Uterus (tissue), 2 donors: ENCODE measurements at regions not wholly inside any gene's neighbourhood (a gene's known extent, or its start where the extent isn't known, plus 50 kb on each side); places are given as distances from the start of the nearest gene placed in this dataset.

Experiments
- POLR2A ChIP-seq, 2 donors: fragments of 450-650 bp; IDR thresholded peaks; one replicate each; pipeline ENCODE4 v1.6.1; 2016; ENCODE audit warnings: antibody characterized with exemption in 2 of 2, mild to moderate bottlenecking in 1 of 2, moderate library complexity in 1 of 2
- TF ChIP-seq, protein P1 (sequence below), 4 experiments: fragments of 200-600 bp in 2 of 4; fragments of 450-650 bp in 2 of 4; sonication (generic) in 2 of 4; IDR thresholded peaks; one replicate each; pipeline ENCODE4 v1.5.1; 2016 to 2019; ENCODE audit warnings: antibody characterized with exemption in 4 of 4, mild to moderate bottlenecking in 2 of 4, moderate library complexity in 1 of 4

DNA sequence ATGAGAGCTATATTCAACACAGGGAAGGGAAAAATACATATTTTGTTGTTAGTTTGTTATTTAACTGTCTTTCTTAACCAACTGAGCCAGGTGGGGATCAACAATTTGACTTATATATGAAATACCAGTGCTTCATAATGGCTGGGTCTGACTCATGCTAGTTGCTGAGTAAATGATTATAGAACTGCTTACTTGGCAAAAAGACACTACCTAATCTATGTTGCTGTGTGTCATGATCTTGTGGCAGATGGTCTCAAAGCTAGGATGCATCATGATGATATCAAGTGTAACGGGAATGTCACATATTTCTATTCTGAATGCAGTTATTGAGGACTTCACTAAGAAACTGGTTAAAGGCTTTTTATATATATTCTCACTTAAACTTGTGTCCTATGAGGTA, 727.4 kb upstream of the SLITRK1 start:
- TF ChIP-seq POLR2A (IDR thresholded peaks at IDR 0.05), result no peak
- TF ChIP-seq, protein P1, sequence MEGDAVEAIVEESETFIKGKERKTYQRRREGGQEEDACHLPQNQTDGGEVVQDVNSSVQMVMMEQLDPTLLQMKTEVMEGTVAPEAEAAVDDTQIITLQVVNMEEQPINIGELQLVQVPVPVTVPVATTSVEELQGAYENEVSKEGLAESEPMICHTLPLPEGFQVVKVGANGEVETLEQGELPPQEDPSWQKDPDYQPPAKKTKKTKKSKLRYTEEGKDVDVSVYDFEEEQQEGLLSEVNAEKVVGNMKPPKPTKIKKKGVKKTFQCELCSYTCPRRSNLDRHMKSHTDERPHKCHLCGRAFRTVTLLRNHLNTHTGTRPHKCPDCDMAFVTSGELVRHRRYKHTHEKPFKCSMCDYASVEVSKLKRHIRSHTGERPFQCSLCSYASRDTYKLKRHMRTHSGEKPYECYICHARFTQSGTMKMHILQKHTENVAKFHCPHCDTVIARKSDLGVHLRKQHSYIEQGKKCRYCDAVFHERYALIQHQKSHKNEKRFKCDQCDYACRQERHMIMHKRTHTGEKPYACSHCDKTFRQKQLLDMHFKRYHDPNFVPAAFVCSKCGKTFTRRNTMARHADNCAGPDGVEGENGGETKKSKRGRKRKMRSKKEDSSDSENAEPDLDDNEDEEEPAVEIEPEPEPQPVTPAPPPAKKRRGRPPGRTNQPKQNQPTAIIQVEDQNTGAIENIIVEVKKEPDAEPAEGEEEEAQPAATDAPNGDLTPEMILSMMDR (IDR thresholded peaks at IDR 0.05), result no peak
